Epithelial cell of esophagus (primary cell): ENCODE measurements at regions not wholly inside any gene's neighbourhood (a gene's known extent, or its start where the extent isn't known, plus 50 kb on each side); places are given as distances from the start of the nearest gene placed in this dataset.
A peak's percentile ranks its signal among the peaks of the same experiment; 100 is the strongest.

Source experiments
- DNase-seq: peaks from one replicate; pipeline ENCODE4 v3.0.0; 2010; ENCODE audit warnings: low read depth
- H3K4me3 ChIP-seq: 2 replicates; pipeline ENCODE4 v1.5.1; 2011; ENCODE audit warnings: mild to moderate bottlenecking, low read length, control low read depth
- TF ChIP-seq, protein P1 (sequence below): IDR thresholded peaks from 2 replicates; pipeline ENCODE4 v1.5.1; 2011; ENCODE audit warnings: low read depth, mild to moderate bottlenecking, low read length, control low read depth, inconsistent platforms; ENCODE audit not compliant: insufficient read depth; ENCODE audit errors: missing control alignments

DNA sequence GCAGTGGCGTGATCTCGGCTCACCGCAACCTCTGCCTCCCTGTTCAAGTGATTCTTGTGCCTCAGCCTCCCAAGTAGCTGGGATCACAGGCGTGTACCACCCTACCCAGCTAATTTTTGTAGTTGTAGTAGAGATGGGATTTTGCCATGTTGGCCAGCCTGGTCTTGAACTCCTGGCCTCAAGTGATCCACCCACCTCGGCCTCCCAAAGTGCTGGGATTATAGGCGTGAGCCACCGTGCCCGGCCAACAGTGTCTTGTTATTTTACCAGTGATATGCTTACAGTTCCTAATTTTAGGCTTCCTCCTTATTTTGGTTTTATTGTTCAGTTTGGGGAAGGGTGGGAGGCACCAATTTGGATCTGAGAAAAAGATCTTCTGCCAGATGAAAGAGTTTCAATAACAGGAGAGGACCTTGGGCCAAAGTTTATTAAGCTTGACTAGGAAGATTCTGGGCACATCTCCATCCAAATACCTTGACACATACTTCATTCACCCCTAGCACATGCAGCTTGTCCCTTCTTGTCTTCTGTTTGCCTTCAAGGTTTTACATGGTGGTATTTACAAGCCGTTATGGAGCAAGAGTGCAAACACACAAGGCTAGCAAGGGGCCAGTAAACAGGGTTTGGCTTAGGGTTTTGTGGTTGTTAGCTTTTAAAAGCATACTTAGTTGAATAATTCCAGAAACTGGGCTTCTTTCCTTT lies 168.1 kb upstream of the DMRT1 start:
- DNase-seq: peak; percentile 93
- no peak overlapping the region for H3K4me3 ChIP-seq
- TF ChIP-seq, protein P1, sequence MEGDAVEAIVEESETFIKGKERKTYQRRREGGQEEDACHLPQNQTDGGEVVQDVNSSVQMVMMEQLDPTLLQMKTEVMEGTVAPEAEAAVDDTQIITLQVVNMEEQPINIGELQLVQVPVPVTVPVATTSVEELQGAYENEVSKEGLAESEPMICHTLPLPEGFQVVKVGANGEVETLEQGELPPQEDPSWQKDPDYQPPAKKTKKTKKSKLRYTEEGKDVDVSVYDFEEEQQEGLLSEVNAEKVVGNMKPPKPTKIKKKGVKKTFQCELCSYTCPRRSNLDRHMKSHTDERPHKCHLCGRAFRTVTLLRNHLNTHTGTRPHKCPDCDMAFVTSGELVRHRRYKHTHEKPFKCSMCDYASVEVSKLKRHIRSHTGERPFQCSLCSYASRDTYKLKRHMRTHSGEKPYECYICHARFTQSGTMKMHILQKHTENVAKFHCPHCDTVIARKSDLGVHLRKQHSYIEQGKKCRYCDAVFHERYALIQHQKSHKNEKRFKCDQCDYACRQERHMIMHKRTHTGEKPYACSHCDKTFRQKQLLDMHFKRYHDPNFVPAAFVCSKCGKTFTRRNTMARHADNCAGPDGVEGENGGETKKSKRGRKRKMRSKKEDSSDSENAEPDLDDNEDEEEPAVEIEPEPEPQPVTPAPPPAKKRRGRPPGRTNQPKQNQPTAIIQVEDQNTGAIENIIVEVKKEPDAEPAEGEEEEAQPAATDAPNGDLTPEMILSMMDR: no peak

DNA sequence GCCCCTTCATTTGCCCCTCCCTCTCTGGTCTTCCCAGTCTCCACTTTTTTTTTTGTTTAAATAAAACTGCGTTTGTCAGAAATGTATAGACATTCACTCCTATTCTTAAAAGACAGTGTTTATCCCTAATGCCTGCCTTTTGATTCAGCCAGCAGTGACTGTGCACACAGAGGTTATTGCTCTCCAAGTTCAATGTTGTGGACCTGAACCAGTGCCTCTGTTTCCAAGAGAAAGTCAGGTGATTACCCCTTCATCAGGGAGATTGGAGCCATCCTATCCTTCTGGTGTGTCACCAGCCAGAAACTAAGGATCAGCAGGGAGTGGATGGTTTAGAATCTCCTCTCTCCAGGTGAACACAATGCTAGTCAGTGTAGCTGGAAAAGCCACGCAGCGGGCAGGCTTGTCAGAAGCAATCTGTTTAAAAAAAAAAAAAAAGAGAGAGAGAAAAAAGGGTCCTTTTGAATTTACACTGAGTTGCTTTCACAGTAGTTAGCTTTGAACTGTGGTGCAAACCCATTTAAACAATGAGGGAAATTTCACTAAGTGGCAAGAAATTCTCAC lies 167.5 kb upstream of the DMRT1 start:
- peak; percentile 50 for DNase-seq
- TF ChIP-seq, protein P1: no peak
- H3K4me3 ChIP-seq: no peak overlapping the region

GRCh38 chr9:675697-676370 lies 165.7 kb upstream of the DMRT1 start:
- TF ChIP-seq, protein P1: no peak
- no peak overlapping the region for H3K4me3 ChIP-seq
- DNase-seq: peak; percentile 52

- peak; percentile 85 for DNase-seq
- peak overlapping the region; percentile 6 for H3K4me3 ChIP-seq
- TF ChIP-seq, protein P1: no peak
Measured at GRCh38 chr9:676780-677438, 164.6 kb upstream of the DMRT1 start.

DNA sequence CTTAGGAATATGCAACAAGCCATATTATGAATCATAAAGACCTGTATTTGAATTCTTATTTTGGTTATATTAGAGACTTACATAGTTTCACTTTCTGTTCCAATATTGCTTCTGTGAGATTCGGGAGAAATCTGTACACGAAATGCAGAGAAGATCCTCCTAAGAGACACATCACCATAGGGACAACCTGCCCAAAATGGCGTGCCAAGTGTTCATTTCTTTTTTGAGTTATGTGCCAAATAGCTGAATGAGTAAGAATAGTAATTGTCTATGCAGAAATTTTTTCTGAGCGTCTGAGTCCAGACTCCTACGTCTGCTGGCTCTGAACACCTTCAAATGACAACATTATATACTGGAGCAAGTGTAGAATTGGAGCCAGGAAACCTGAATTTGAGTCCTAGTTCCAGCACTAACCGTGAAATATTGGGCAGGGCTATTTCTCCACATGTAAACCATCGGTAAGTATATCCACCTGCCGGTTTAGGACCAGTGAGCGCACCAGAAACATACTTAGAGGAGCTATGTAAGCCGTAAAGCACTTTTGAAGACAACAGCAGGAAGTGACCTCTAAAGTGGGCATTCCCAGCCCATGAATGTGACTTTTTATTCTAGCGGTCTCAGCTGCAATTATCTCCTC lies 163.9 kb upstream of the DMRT1 start:
- TF ChIP-seq, protein P1: no peak
- DNase-seq: peak; percentile 34
- peak overlapping the region; percentile 6 for H3K4me3 ChIP-seq

DNA sequence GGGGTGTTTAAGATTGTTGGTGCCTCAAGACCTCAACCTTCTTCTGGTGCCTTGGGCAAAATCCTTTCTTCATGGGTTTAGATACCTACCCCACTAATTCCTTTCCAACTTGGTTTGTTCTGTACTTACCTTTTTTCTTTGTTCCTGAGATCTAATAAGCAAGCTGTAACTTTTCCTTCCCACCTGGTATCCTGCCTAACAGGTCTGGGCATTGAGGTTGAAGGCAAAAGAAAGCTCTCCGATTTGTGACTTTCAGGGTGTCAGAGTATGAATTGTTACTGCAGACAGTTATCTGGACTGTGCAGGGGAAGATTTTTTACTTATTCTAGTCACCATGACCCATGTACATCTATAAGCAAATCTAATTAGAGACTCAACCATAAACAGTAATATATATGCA lies 162.6 kb upstream of the DMRT1 start:
- no peak overlapping the region for H3K4me3 ChIP-seq
- peak; percentile 47 for DNase-seq
- TF ChIP-seq, protein P1: no peak
